ENCODE measurements at regions not wholly inside any gene's neighbourhood (a gene's known extent, or its start where the extent isn't known, plus 50 kb on each side); places are given as distances from the start of the nearest gene placed in this dataset.

- ChIA-PET CTCF (no interaction called here), POLR2A (no interaction called here)
- Histone ChIP-seq H3K4me3 (ENCODE audit: low read depth in 2 of 2, low read length in 1 of 2) (no peak overlapping the region), H3K36me3 (replicated peaks in 1 of 2; ENCODE audit: control insufficient read depth in 1 of 2, insufficient read depth in 2 of 2, low read length in 1 of 2) (no peaks in the 10 kb centered on the region), H3K9me3 (no peaks in the 10 kb centered on the region), H2AFZ (ENCODE audit: low read depth) (no peak overlapping the region), H3K9me2 (no peaks in the 10 kb centered on the region), H3K27me3 (ENCODE audit: insufficient read depth) (peaks cover 10% of the 10 kb centered on the region; the same call in 1 of the 2 replicates), H3K4me1 (ENCODE audit: control insufficient read depth in 1 of 2, insufficient read depth in 2 of 2, low read depth in 1 of 2, low read length in 1 of 2) (no peaks in the 10 kb centered on the region), H3K79me2 (ENCODE audit: insufficient read depth) (no peaks in the 10 kb centered on the region), H3K27ac (ENCODE audit: low read depth in 2 of 2, low read length in 1 of 2) (no peak overlapping the region), H3F3A (replicated peaks; ENCODE audit: insufficient read depth) (no peaks in the 10 kb centered on the region), H4K20me1 (ENCODE audit: insufficient read depth) (no peaks in the 10 kb centered on the region), H3K9ac (no peak overlapping the region), H3K4me2 (no peak overlapping the region)
- no peak for DNase-seq
- WGBS (ENCODE audit: low lambda C conversion rate) = 0% methylated on average over 6 of the region's 6 CpGs
- TF ChIP-seq REST (IDR thresholded peaks at IDR 0.05; ENCODE audit: low read depth, low read length) = no peak
- TF ChIP-seq CTCF (IDR thresholded peaks at IDR 0.05) = no peak
- TF ChIP-seq TAF1 (IDR thresholded peaks at IDR 0.05; ENCODE audit: borderline replicate concordance, low read depth, low read length) = no peak
- no peak for TF ChIP-seq RCOR1 (IDR thresholded peaks at IDR 0.05; ENCODE audit: low read length)
- no peak for TF ChIP-seq RAD21 (IDR thresholded peaks at IDR 0.05; ENCODE audit: low read length)
- no peak for TF ChIP-seq SIN3A (IDR thresholded peaks at IDR 0.05; ENCODE audit: borderline replicate concordance, low read depth, low read length)
- TF ChIP-seq, protein P1, sequence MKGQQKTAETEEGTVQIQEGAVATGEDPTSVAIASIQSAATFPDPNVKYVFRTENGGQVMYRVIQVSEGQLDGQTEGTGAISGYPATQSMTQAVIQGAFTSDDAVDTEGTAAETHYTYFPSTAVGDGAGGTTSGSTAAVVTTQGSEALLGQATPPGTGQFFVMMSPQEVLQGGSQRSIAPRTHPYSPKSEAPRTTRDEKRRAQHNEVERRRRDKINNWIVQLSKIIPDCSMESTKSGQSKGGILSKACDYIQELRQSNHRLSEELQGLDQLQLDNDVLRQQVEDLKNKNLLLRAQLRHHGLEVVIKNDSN (IDR thresholded peaks at IDR 0.05; ENCODE audit: borderline replicate concordance, low read depth) = no peak
- no peak for TF ChIP-seq USF2 (IDR thresholded peaks at IDR 0.05; ENCODE audit: borderline replicate concordance, low read depth, low read length)
- no peak for TF ChIP-seq RXRA (IDR thresholded peaks at IDR 0.05; ENCODE audit: borderline replicate concordance, low read depth)
- TF ChIP-seq, protein P2, sequence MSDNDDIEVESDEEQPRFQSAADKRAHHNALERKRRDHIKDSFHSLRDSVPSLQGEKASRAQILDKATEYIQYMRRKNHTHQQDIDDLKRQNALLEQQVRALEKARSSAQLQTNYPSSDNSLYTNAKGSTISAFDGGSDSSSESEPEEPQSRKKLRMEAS (IDR thresholded peaks at IDR 0.05; ENCODE audit: low read depth) = no peak
- TF ChIP-seq NFIC (IDR thresholded peaks at IDR 0.05; ENCODE audit: borderline replicate concordance) = no peak
- TF ChIP-seq IRF3 (IDR thresholded peaks at IDR 0.05; ENCODE audit: low read depth, low read length) = no peak
- no peak for TF ChIP-seq FOXM1 (IDR thresholded peaks at IDR 0.05; ENCODE audit: low read depth)
Observed at GRCh38 chr13:111502957-111503356, 182.5 kb downstream of the TEX29 start.

Measured in SK-N-SH (cell line).